Effector memory CD8-positive, alpha-beta T cell (primary cell): ENCODE measurements at regions not wholly inside any gene's neighbourhood (a gene's known extent, or its start where the extent isn't known, plus 50 kb on each side); places are given as distances from the start of the nearest gene placed in this dataset.
"Not testable (repeated sequence)": the region's sequence is repeated elsewhere in the genome, so short reads cannot be mapped to it uniquely, and the experiment has no call there.

Experiments used
- ATAC-seq: fragments of 150-1000 bp; cut with Tn5 transposase; replicated peaks from 2 replicates; pipeline ENCODE4 v1.10.0; 2021; ENCODE audit warnings: mild to moderate bottlenecking, moderate library complexity
- DNase-seq, 3 experiments: peaks; one replicate each; pipeline ENCODE4 v3.0.0; 2021
- H3K27ac Mint-ChIP-seq, 2 donors: one replicate each; pipeline ENCODE4 v1.8.0; 2022; ENCODE audit warnings: mild to moderate bottlenecking in 2 of 2, mixed read lengths in 2 of 2, moderate library complexity in 2 of 2
- H3K27me3 Mint-ChIP-seq, 2 donors: one replicate each; pipeline ENCODE4 v1.8.0; 2022; ENCODE audit warnings: mixed read lengths in 2 of 2
- H3K36me3 Mint-ChIP-seq: one replicate; pipeline ENCODE4 v1.8.0; 2022; ENCODE audit warnings: mild to moderate bottlenecking, moderate library complexity, mixed read lengths; ENCODE audit not compliant: insufficient read depth
- H3K4me1 Mint-ChIP-seq, 2 donors: one replicate each; pipeline ENCODE4 v1.8.0; 2022; ENCODE audit warnings: low read depth in 2 of 2, mixed read lengths in 2 of 2
- H3K4me3 Mint-ChIP-seq, 2 donors: one replicate each; pipeline ENCODE4 v1.8.0; 2022; ENCODE audit warnings: mild to moderate bottlenecking in 2 of 2, mixed read lengths in 2 of 2, moderate library complexity in 2 of 2
- H3K9me3 Mint-ChIP-seq, 2 donors: one replicate each; pipeline ENCODE4 v1.8.0; 2022; ENCODE audit warnings: mixed read lengths in 2 of 2

- no peak overlapping the region for H3K4me3 Mint-ChIP-seq
- DNase-seq: no peak
- H3K27ac Mint-ChIP-seq: no peak overlapping the region
- H3K27me3 Mint-ChIP-seq: no peaks in the 10 kb centered on the region
- H3K36me3 Mint-ChIP-seq: no peaks in the 10 kb centered on the region
- no peak for ATAC-seq
- H3K4me1 Mint-ChIP-seq: no peaks in the 10 kb centered on the region
- H3K9me3 Mint-ChIP-seq: peaks cover 8 to 27% of the 10 kb centered on the region in 2 donors
Measured at GRCh38 chr5:105057893-105058292, 1495.3 kb upstream of the NUDT12 start.

- no peaks in the 10 kb centered on the region for H3K4me1 Mint-ChIP-seq
- ATAC-seq (no peak), DNase-seq (no peak)
- no peak overlapping the region for H3K4me3 Mint-ChIP-seq
- no peaks in the 10 kb centered on the region for H3K27me3 Mint-ChIP-seq
- H3K36me3 Mint-ChIP-seq: no peaks in the 10 kb centered on the region
- peaks cover 14 to 34% of the 10 kb centered on the region in 2 donors for H3K9me3 Mint-ChIP-seq
- H3K27ac Mint-ChIP-seq: no peak overlapping the region
Measured at GRCh38 chr5:105057001-105057436, 1494.4 kb upstream of the NUDT12 start.

GRCh38 chr5:105054406-105054805, 1491.8 kb upstream of the NUDT12 start:
- Mint-ChIP-seq H3K36me3 (no peaks in the 10 kb centered on the region), H3K9me3 (peaks cover 16 to 27% of the 10 kb centered on the region in 2 donors), H3K27me3 (no peaks in the 10 kb centered on the region), H3K27ac (no peak overlapping the region), H3K4me1 (no peaks in the 10 kb centered on the region), H3K4me3 (no peak overlapping the region)
- ATAC-seq (no peak), DNase-seq (no peak)

- ATAC-seq: no peak
- Mint-ChIP-seq H3K9me3 (peaks cover 10 to 16% of the 10 kb centered on the region in 2 donors), H3K27ac (no peak overlapping the region), H3K27me3 (no peaks in the 10 kb centered on the region), H3K4me1 (no peaks in the 10 kb centered on the region), H3K36me3 (peaks cover 3% of the 10 kb centered on the region), H3K4me3 (no peak overlapping the region)
- DNase-seq: no peak
Measured at GRCh38 chr5:105042623-105043022, 1480.0 kb upstream of the NUDT12 start.

DNA sequence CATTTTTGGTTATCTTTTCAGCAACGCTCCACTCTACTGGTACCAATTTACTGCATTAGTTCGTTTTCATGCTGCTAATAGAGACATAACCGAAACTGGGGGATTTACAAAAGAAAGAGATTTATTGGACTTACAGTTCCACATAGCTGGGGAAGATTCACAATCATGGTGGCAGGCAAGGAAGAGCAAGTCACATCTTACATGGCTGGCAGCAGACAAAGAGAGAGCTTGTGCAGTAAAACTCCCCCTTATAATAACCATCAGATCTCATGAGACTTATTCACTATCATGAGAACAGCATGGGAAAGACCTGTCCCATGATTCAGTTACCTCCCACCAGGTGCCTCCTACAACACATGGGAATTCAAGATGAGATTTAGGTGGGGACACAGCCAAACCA, 1474.2 kb upstream of the NUDT12 start:
- H3K27me3 Mint-ChIP-seq, H3K4me1 Mint-ChIP-seq, DNase-seq, ATAC-seq, H3K4me3 Mint-ChIP-seq, H3K27ac Mint-ChIP-seq, H3K36me3 Mint-ChIP-seq: not testable (repeated sequence)
- H3K9me3 Mint-ChIP-seq: peaks cover 16 to 20% of the 10 kb centered on the region in 2 donors

DNA sequence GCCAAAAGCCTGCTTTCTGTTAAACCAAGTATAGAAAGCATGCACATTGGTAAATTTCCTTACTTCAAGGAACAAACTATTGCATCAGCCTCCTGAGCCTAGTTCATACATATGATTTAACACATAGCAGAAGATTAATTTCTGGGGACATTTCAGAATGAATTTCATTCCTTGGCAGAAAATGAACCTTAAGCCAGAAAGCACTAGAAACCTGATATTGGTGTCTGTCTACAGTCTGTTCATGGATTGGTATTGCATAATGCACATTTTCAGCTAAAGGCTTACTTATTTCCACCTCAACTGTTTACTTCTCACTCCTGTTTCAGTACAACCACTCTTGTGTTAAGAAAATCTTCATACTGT, 1471.8 kb upstream of the NUDT12 start:
- Mint-ChIP-seq H3K36me3 (no peaks in the 10 kb centered on the region), H3K4me1 (no peaks in the 10 kb centered on the region), H3K9me3 (peaks cover 15 to 16% of the 10 kb centered on the region in 2 donors), H3K27ac (no peak overlapping the region), H3K4me3 (no peak overlapping the region), H3K27me3 (no peaks in the 10 kb centered on the region)
- ATAC-seq (no peak), DNase-seq (no peak)

GRCh38 chr5:105033637-105034400, 1471.2 kb upstream of the NUDT12 start:
- H3K4me3 Mint-ChIP-seq: no peak overlapping the region
- ATAC-seq: no peak
- no peak for DNase-seq
- H3K9me3 Mint-ChIP-seq: peaks cover 10 to 13% of the 10 kb centered on the region in 2 donors
- no peaks in the 10 kb centered on the region for H3K27me3 Mint-ChIP-seq
- H3K36me3 Mint-ChIP-seq: no peaks in the 10 kb centered on the region
- H3K27ac Mint-ChIP-seq: no peak overlapping the region
- H3K4me1 Mint-ChIP-seq: no peaks in the 10 kb centered on the region

GRCh38 chr5:105032917-105033316, 1470.3 kb upstream of the NUDT12 start:
- DNase-seq (no peak), ATAC-seq (no peak)
- Mint-ChIP-seq H3K4me1 (no peaks in the 10 kb centered on the region), H3K36me3 (no peaks in the 10 kb centered on the region), H3K27me3 (no peaks in the 10 kb centered on the region), H3K27ac (no peak overlapping the region), H3K9me3 (peaks cover 1 to 9% of the 10 kb centered on the region in 2 donors), H3K4me3 (no peak overlapping the region)

- no peak overlapping the region for H3K27ac Mint-ChIP-seq
- H3K4me1 Mint-ChIP-seq: no peaks in the 10 kb centered on the region
- ATAC-seq (no peak), DNase-seq (no peak)
- peaks cover 0 to 5% of the 10 kb centered on the region in 2 donors for H3K9me3 Mint-ChIP-seq
- no peaks in the 10 kb centered on the region for H3K27me3 Mint-ChIP-seq
- no peak overlapping the region for H3K4me3 Mint-ChIP-seq
- no peaks in the 10 kb centered on the region for H3K36me3 Mint-ChIP-seq
Measured at GRCh38 chr5:105030153-105030552, 1467.6 kb upstream of the NUDT12 start.

GRCh38 chr5:105015098-105015497, 1452.5 kb upstream of the NUDT12 start:
- Mint-ChIP-seq H3K36me3 (peaks cover under 1% of the 10 kb centered on the region), H3K4me1 (no peaks in the 10 kb centered on the region), H3K27ac (no peak overlapping the region)

DNA sequence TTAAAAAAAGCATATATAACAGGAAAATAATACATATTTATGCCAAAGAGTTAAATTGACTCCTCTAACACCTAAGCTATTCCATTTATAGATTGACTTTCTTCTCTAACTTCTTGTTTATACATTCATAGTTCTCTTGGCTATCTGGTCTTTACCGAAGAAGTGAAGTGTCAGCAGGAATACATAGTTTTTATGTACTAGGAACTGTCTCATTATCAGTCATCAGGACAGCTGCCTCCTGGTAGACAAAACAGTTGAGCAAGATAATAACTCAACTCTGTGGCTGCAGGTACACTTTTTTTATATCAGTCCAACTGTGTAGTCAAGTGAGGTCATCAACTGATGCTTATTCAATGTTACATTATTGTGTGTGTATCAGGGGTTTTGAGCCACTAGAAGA, 1436.0 kb upstream of the NUDT12 start:
- Mint-ChIP-seq H3K4me3 (no peak overlapping the region), H3K9me3 (peaks cover 0 to 6% of the 10 kb centered on the region in 2 donors), H3K27me3 (no peaks in the 10 kb centered on the region), H3K27ac (no peak overlapping the region), H3K36me3 (no peaks in the 10 kb centered on the region), H3K4me1 (no peaks in the 10 kb centered on the region)
- no peak for ATAC-seq
- no peak for DNase-seq

More at GRCh38 chr5:105015098-105015497, 1452.5 kb upstream of the NUDT12 start:
- Mint-ChIP-seq H3K9me3 (peaks cover 4 to 7% of the 10 kb centered on the region in 2 donors), H3K27me3 (no peaks in the 10 kb centered on the region), H3K4me3 (no peak overlapping the region)
- DNase-seq (no peak), ATAC-seq (no peak)

DNA sequence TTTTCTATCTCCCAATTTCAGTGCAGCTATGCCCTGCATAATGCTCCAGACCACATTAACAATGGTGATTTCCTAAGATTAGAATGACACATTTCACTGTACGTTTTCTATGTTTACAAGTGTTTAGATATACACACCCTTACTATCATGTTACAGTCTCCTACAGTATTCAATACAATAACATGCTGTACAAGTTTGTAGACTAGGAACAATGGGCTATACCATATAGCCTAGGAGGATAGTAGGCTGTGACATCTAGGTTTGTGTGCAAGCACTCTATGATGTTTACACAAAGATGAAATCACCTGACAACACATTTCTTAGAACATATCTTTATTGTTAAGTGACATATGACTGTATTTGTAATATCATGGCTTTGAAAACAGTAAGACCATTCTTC, 1435.6 kb upstream of the NUDT12 start:
- Mint-ChIP-seq H3K9me3 (peaks cover 0 to 1% of the 10 kb centered on the region in 2 donors), H3K36me3 (no peaks in the 10 kb centered on the region), H3K4me3 (no peak overlapping the region), H3K4me1 (no peaks in the 10 kb centered on the region), H3K27ac (no peak overlapping the region), H3K27me3 (no peaks in the 10 kb centered on the region)
- DNase-seq (no peak), ATAC-seq (no peak)

- H3K27ac Mint-ChIP-seq: no peak overlapping the region
- no peaks in the 10 kb centered on the region for H3K27me3 Mint-ChIP-seq
- DNase-seq (no peak), ATAC-seq (no peak)
- no peak overlapping the region for H3K4me3 Mint-ChIP-seq
- no peaks in the 10 kb centered on the region for H3K36me3 Mint-ChIP-seq
- peaks cover 11 to 14% of the 10 kb centered on the region in 2 donors for H3K9me3 Mint-ChIP-seq
- no peaks in the 10 kb centered on the region for H3K4me1 Mint-ChIP-seq
Measured at GRCh38 chr5:104987074-104987473, 1424.5 kb upstream of the NUDT12 start.

GRCh38 chr5:104977529-104977928, 1414.9 kb upstream of the NUDT12 start:
- H3K27ac Mint-ChIP-seq: no peak overlapping the region
- no peak for DNase-seq

More at GRCh38 chr5:104977529-104977928, 1414.9 kb upstream of the NUDT12 start:
- Mint-ChIP-seq H3K27me3 (no peaks in the 10 kb centered on the region), H3K4me1 (no peaks in the 10 kb centered on the region), H3K4me3 (no peak overlapping the region), H3K36me3 (no peaks in the 10 kb centered on the region), H3K9me3 (peaks cover 0 to 10% of the 10 kb centered on the region in 2 donors)
- no peak for ATAC-seq
